PC-9 (cell line): ENCODE measurements at regions not wholly inside any gene's neighbourhood (a gene's known extent, or its start where the extent isn't known, plus 50 kb on each side); places are given as distances from the start of the nearest gene placed in this dataset.

Experiments
- CTCF ChIP-seq: fragments of 200-600 bp; sonication (generic); conservative IDR thresholded peaks from 2 replicates; pipeline ENCODE4 v1.6.1; 2017; ENCODE audit warnings: mixed run types, antibody characterized with exemption, mild to moderate bottlenecking, moderate library complexity
- EZH2 ChIP-seq: fragments of 200-600 bp; sonication (generic); IDR thresholded peaks from 2 replicates; pipeline ENCODE4 v1.8.0; 2017; ENCODE audit warnings: antibody characterized with exemption, low read depth

GRCh38 chr1:98516306-98516705 is 145.2 kb upstream of the SNX7 start:
- TF ChIP-seq CTCF (no peak), EZH2 (no peak)
